BE2C (cell line): ENCODE measurements at regions not wholly inside any gene's neighbourhood (a gene's known extent, or its start where the extent isn't known, plus 50 kb on each side); places are given as distances from the start of the nearest gene placed in this dataset.

Experiments
- DNase-seq: peaks from one replicate; pipeline ENCODE4 v3.0.0-alpha.2; 2020
- H3K27me3 ChIP-seq: fragments of 250-450 bp; sonication (Bioruptor Pico); 2 replicates; pipeline ENCODE4 v1.5.1; 2020; ENCODE audit warnings: mild to moderate bottlenecking
- H3K36me3 ChIP-seq: fragments of 250-450 bp; sonication (Bioruptor Pico); 2 replicates; pipeline ENCODE4 v1.5.1; 2020; ENCODE audit warnings: mild to moderate bottlenecking
- H3K4me1 ChIP-seq: fragments of 250-450 bp; sonication (Bioruptor Pico); 2 replicates; pipeline ENCODE4 v1.5.1; 2020
- H3K4me3 ChIP-seq: 2 replicates; pipeline ENCODE4 v1.5.1; 2011; ENCODE audit warnings: low read depth, low read length
- H3K9me3 ChIP-seq: fragments of 250-450 bp; sonication (Bioruptor Pico); 2 replicates; pipeline ENCODE4 v1.5.1; 2020
- CTCF ChIP-seq: IDR thresholded peaks from 2 replicates; pipeline ENCODE4 v1.5.1; 2012; ENCODE audit warnings: mild to moderate bottlenecking, low read depth, low read length

GRCh38 chr2:208618220-208618619, 211.6 kb downstream of the PTH2R start:
- no peaks in the 10 kb centered on the region for H3K27me3 ChIP-seq
- H3K4me1 ChIP-seq: peaks cover 12% of the 10 kb centered on the region
- no peaks in the 10 kb centered on the region for H3K9me3 ChIP-seq
- H3K36me3 ChIP-seq: no peaks in the 10 kb centered on the region
- no peak overlapping the region for H3K4me3 ChIP-seq
- DNase-seq: no peak
- no peak for TF ChIP-seq CTCF

GRCh38 chr2:208619993-208620392, 213.4 kb downstream of the PTH2R start:
- Histone ChIP-seq H3K27me3 (no peaks in the 10 kb centered on the region), H3K4me3 (no peak overlapping the region), H3K9me3 (no peaks in the 10 kb centered on the region), H3K4me1 (peaks cover 12% of the 10 kb centered on the region), H3K36me3 (no peaks in the 10 kb centered on the region)
- TF ChIP-seq CTCF: no peak
- DNase-seq: peak; percentile 85

DNA sequence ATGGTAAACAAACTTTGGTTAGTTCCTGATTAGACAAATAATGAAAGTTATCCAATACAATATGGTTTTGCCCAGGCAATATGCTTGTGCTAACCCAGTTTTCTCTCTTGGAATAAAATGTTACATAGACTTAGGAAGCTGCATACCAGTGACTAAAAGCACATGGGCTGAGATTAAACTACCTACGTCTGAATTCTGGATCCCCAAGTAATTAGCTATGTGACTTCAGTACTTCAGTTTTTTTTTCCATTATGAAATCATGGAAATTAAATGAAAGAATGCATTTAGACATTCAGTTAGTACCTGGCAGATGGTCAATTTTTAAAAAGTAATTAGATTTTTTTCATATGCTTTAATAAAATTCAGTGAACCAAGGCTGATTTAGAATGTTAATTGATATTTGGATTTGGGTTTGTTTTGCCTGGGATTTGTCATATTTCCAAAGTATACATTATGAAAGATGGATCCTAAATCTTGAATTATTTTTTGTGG, 213.9 kb downstream of the PTH2R start:
- no peak for TF ChIP-seq CTCF
- peaks cover 12% of the 10 kb centered on the region for H3K4me1 ChIP-seq
- no peak for DNase-seq
- H3K36me3 ChIP-seq: no peaks in the 10 kb centered on the region
- no peaks in the 10 kb centered on the region for H3K9me3 ChIP-seq
- H3K27me3 ChIP-seq: no peaks in the 10 kb centered on the region
- no peak overlapping the region for H3K4me3 ChIP-seq

DNA sequence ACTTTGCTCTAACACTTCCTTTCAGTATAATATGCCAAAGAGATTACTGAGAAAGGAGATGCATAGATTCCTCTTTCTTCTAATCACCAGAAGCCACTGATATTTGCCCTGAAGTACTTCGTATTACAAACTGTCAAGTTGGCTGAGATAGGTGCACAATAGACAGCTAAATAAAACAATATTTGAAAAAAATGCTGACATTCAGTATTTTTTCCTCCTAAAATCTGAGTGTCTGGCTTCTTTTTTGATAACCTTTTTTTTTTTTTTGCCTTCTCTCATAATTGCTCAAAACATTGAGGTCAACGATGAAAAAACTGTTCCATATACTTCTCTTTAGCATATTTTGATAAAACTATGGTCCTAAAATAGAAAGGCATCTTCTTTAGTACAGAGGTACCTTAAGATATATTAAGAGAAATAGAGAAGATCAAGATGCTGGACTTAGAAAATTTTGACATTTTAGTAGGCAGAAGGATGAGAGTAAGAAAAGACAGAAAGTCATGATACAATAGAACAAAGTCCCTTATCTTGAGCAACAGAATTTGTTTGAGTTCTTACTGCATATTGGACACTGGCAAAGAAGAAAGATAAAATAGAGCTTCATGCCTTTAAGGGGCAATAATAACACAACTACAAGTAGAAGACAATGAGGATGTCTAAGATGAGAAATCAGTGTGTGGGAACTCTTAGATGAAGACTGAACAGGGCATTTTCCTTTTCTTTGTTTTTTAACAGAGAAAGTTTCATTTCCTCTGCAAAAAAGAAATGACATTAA, 220.7 kb downstream of the PTH2R start:
- no peaks in the 10 kb centered on the region for H3K27me3 ChIP-seq
- H3K36me3 ChIP-seq: no peaks in the 10 kb centered on the region
- H3K4me1 ChIP-seq: no peaks in the 10 kb centered on the region
- H3K9me3 ChIP-seq: no peaks in the 10 kb centered on the region; the same call in 1 of the 2 replicates
- TF ChIP-seq CTCF: no peak
- DNase-seq: no peak
- no peak overlapping the region for H3K4me3 ChIP-seq

GRCh38 chr2:208627916-208628315, 221.3 kb downstream of the PTH2R start:
- no peak for TF ChIP-seq CTCF
- Histone ChIP-seq H3K27me3 (no peaks in the 10 kb centered on the region), H3K4me3 (no peak overlapping the region), H3K4me1 (no peaks in the 10 kb centered on the region), H3K9me3 (no peaks in the 10 kb centered on the region; the same call in 1 of the 2 replicates), H3K36me3 (no peaks in the 10 kb centered on the region)
- no peak for DNase-seq

DNA sequence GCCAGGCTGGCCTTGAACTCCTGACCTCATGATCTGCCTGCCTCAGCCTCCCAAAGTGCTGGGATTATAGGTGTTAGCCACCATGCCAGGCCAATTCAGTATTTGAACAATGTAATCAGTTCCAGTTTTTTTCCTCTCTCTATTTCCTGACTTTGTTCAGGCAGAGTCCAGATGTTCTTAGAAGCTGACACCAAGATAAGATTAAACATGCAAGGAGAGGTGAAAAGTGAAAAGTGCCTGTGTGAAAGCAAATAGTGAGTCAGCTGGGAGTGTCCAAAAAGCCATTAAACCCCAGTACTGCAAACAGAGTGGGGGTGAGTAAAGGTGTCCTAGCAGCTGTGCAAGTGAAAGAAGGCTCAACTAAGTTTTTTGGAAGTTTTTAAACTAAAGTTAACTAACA, 231.5 kb downstream of the PTH2R start:
- no peak for DNase-seq
- H3K4me3 ChIP-seq: no peak overlapping the region
- peaks cover 3% of the 10 kb centered on the region for H3K9me3 ChIP-seq
- no peaks in the 10 kb centered on the region for H3K36me3 ChIP-seq
- no peak for TF ChIP-seq CTCF
- no peaks in the 10 kb centered on the region for H3K27me3 ChIP-seq
- no peaks in the 10 kb centered on the region for H3K4me1 ChIP-seq
